ENCODE measurements at regions not wholly inside any gene's neighbourhood (a gene's known extent, or its start where the extent isn't known, plus 50 kb on each side); places are given as distances from the start of the nearest gene placed in this dataset.
"Not testable (repeated sequence)": the region's sequence is repeated elsewhere in the genome, so short reads cannot be mapped to it uniquely, and the experiment has no call there.

DNA sequence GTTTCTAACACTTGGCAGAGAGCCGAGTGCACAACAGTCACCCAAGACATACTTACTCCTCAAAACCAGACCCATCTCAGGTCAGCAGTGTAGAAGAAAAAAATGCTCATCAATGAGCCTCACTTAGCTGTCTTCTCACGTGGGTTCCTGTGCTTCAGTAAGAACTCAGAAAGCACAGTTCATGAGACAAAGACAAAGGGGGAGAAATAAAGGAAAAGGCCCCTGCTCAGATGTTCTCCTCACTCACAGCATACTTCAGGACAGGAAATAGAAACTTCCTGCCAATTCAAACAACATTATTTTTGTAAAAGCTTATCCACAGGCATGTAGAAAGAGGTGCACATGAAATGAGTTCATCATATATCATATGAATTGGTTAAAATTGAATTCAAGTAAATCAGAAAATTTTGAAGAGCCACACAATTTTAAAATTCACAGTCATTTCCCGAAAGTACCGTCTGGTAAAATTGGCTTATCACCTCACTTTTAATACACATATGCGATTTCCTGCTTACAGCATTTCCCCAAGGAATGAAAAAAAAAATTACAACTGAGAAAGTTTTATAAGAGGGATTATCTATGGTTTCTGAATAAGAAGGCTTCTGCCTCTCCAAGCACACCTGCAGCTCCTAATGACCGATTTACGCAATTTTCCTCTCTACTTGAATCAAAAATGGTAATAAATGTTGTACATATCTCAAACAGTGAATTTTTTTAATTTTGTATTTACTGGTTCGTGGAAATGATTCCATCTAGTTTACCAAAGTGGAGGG, 328.3 kb downstream of the TMEM167A start:
- DNase-seq = no peak

DNA sequence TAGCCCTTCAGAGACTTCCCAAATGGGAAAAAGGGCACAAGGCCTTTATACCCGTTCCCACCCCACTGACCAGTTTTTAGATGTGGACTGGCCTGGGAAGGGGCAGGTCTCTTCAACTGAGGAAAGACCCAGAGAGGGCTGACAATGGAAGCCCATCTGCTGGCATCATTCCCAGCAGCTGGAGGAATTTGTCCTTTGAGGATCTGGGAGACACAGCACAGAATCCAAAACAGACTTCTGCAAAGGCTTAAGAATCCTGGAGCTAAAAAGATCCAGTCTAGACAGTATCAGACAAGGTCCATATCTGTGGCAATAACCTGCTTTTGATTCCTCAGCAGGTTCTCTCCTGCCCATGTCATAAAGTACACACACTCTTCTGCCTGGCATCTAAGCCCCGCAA, 329.2 kb downstream of the TMEM167A start:
- no peak for DNase-seq

DNA sequence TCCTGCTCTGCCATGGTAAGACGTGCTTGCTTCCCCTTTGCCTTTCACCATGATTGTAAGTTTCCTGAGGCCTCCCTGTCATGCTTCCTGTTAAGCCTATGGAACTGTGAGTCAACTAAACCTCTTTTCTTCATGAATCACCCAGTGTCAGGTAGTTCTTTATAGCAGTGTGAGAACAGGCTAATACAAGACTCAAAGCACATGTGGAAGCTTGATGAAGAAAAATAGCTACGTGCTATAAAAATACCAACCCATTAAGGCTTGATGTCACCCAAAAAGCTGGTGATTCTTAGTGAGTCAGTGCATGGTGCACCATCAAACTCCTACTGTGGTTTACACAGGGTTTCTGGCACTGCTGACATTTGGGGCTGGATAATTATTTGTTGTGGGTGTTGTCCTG, 332.2 kb downstream of the TMEM167A start:
- no peak for DNase-seq

DNA sequence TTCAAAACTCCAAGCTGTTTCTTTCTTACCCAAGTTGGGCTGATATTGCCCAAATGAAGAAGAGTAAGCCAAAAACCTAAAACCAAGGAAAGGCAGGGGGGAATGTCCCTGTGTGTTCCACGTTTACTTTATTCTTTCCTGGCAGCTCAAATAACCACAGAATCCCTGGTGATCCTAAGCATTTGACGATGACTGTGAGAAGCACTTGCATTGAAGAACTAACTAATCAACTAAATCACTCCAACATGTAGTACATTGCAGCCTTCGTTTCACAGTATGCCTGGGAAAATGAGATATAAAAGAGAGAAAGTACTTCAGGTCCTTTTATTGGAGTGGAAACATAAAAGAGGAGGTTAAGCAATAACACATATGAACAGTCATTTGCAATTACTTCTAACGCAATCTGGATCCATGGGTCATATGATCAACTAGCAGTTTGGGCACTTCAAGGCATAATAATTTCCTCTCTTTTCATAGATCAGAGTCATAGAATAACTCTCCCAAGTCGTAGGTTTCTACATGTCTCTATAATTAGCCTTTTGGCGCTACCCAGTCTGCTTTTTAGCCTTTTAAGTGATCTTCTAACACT, 338.4 kb downstream of the TMEM167A start:
- DNase-seq = no peak

DNA sequence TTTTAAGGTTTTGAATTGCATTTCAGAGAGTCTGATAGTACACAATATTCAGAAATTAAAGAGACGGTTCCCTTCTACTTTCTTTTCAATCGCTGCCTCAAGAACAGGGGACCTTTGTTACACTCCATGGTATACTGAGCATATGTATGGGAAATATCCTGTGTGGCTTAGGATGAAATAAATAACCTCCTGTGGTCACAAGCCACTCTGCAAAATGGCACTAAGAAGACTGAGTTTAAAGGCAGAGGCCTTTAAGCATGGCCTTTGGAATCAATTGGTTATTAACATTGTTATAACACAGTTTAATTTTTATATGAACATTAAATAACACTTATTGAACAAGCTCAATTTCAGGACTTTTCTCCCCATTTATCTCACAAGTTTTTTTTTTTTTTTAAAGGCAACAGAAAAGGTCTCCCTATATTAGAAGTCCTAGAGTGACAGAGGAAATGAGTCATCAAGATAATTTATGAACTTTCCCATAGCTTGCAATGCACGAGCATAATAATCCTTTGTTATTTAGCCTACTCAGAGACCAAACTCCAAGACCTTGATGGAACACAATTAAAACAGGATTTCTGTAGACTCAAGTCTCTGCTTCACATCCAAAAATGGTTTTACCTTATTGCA, 341.9 kb downstream of the TMEM167A start:
- DNase-seq = no peak

DNA sequence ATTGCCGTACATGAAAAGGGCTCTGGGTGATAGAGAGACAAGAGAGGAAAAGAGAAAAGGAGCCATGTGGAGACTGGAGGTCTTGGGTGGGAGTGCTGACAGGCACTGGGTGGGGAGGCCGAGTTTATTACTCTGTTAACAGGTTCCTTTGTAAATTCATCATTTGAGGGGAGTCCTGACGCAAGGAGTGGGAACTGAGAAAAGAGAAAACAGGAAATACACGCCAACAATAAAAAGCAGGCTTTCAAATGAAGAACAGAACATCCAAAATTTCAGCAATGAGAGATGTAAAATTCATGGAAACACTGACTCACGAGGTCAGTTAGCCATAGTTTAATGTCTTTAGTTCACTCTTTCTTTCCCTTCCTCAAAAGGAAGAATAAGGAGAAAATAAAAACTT, 342.8 kb downstream of the TMEM167A start:
- DNase-seq = no peak

DNA sequence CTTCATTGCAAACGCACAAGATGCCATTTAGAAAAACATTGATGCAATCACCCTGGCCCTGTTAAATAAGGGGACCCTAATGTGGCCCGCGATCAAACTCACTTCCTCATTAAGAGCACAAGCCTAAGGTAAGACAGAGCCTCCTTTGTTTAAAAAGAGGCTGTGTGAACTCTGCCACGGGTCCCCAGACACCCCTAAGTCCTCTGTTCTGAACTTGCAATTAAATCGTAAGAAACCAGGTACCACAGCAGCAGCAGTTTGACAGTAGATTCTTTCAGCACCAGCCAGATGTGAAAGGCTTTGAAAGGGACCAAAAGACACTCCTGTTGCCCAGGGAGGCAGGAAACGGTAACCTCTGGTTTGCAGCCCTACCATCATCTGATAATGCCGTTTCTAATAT, 346.3 kb downstream of the TMEM167A start:
- DNase-seq = no peak

DNA sequence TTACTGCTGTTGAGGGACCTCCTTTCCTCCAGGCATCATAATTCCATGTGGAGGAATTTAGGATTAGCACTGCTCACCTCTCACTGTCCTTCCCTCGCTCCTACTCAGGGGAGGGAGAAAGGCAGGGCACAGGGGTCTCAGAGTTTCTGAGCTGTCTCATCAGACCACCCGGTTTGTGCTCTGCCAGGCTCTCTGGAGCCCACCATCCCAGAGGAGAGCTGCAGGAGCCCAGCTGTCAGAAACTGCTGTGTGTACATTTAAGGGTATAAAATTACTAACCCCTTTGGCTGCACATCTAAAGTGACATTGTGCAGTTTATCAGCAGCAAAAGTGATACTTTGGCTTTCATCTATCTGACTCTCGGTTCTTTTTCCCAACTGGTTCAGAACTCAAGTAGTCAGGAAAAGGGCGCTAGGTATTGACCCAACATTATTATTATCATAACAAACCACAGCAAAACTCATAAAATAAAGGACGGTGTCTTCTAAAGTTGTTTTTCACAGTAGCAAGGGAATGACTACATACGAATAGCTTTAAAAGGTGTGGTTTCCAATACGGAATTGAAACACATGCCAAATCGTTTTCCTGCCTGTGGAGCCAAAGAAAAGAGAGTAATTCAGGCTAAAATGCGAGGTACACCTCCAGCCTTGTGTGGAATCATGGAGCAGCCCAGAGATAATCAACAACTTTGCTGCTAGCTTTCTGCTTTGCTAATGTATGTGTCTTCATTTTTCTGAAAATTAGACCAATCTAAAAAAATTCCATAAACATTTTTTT, 348.1 kb downstream of the TMEM167A start:
- no peak for DNase-seq

DNA sequence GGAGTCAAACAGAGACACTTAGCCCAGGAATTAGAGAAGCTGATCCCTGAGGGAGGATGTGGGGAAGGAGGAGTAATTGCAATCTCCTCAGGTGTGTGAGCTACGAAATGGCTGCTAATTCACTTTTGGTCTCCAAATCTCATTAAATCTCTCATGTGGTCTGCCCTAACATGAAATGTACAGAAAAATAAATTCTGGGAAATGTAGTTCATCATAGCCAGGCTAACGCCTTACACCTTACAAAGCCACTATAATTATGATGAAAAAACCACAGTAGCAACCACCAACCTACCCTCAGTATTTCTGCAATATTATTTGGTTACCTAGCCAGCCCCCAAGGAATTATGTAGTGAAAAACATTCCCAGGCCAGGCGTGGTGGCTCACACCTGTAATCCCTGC, 354.0 kb downstream of the TMEM167A start:
- no peak for DNase-seq

DNA sequence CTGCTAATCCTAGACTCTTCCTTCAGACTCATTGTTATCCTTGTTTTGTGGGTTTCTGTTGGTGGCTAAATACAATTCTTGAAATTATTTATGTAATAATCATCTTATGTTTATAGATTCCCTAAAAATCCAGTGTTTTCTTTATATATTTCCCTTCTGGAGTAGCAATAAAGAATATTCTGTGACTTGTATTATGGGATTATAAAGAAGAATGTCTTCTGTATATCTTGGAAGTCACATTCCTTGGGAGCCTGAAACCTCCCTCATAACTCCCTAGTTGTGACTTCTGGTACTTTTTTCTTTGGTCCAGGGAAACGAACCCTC, 356.1 kb downstream of the TMEM167A start:
- DNase-seq = no peak

DNA sequence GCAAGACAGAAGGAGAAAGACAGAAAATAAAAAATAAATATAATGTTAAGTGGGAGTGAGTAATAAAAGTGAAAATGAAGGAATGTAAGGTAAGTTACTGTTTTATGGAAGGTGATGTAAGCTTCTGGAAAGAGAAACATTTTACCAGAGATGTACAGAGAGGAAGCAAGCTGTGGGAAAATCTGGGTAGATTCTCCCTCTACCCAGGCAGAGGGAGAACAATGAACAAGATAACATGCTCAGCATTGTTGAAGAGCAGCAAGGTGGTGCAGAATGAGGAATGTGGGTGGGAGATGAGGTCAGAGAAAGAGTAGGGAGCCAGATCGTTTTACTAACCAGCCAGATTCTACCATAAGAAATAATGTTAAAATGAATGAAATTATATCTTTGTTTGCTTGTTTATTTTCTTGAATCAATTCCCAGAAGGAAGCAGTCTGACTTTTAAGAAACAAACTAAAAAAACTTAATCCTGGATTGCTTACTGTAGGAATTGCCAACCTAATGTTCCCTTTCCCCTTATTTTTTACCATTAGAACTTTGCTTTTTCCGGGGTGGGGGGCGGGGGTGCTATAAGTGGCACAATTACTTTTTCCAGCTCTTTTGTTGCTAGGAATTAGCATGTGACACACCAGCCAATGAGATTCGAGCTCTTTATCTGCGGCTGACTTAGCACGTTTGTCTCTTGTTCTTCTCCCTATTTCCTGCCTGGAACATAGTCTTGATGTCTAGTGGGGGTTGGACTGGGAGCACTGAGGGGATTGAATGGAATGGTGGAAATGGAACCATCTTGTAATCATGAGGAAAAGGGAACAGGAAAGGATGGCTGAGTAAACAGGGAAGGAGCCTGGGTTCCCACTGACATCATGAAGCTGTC, 356.7 kb downstream of the TMEM167A start:
- no peak for DNase-seq

DNA sequence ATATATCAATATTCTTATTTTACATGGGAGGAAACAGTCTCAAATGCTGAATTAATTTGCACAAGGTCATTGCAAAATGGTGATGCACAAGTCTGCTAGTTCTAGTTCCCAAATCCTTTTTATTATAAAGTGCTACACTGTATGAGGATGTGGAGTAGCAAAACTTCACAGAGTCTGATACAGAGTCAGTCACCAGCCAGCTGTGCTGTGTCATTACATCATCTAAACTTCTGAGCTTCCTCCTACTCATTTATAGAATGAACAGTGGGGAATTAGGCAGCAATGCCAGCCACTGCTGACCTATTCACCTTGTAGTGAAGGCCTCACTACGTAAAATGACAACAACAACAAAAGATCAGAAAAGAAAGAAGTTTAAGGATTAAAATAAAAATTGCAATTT, 357.8 kb downstream of the TMEM167A start:
- DNase-seq = no peak

DNA sequence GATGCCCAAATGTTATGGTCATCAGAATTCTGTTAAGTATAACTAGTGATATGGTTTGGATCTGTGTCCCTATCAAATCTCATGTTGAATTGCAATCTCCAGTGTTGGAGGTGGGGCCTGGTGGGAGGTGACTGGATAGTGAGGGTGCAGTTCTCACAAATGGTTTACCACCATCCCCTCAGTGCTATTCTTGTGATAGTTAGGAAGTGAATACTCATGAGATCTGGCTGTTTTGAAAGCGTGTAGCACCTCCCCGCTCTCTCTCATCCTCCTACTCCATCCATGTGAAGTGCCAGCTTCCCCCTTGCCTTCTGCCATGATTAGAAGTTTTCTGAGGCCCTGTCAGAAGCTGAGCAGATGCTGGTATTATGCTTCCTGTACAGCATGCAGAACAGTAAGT, 359.5 kb downstream of the TMEM167A start:
- DNase-seq = no peak

DNA sequence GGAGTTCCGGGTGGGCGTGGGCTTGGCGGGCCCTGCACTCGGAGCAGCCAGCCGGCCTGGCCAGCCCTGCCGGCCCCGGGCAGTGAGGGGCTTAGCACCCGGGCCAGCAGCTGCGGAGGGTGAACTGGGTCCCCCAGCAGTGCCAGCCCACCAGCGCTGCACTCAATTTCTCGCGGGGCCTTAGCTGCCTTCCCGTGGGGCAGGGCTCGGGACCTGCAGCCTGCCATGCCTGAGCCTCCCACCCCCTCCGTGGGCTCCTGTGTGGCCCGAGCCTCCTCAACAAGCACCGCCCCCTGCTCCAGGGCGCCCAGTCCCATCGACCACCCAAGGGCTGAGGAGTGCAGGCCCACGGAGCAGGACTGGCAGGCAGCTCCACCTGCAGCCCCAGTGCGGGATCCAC, 362.5 kb downstream of the TMEM167A start:
- not testable (repeated sequence) for DNase-seq

DNA sequence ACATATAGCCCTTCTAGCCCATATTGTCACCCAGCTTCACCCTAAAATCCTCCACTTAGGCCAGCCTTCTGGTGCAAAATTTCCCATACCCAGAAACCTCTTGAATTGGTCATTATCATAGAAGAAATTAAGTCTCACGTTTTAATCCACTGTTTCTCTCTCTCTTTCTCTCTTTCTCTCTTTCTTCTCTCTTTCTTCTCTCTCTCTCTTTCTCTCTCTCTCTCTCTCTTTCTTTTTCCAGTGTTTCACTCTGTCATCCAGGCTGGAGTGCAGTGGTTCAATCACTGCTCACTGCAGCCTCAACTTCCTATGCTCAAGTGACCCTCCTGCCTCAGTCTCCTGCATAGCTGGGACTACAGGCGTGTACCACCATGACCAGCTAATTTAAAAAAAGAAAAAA, 363.4 kb downstream of the TMEM167A start:
- no peak for DNase-seq

DNA sequence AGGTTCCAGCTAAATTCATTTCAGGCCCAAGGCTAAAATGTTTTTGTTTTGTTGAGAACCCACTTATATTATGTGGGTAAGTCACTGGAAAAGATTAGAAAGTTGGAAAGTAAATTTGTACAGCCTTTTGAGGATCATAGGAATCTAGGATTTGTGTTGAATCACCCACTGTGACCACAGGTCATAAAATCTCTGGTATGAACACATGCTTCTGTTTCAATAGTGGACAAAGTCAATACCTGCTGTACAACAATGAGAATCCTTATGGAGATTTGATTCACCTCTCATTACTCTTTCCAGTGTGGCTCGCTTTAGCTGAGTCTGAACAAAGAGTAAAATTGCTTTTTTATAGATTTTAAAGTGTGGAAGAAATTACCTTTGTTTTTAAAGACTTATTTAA, 369.5 kb downstream of the TMEM167A start:
- no peak for DNase-seq

DNA sequence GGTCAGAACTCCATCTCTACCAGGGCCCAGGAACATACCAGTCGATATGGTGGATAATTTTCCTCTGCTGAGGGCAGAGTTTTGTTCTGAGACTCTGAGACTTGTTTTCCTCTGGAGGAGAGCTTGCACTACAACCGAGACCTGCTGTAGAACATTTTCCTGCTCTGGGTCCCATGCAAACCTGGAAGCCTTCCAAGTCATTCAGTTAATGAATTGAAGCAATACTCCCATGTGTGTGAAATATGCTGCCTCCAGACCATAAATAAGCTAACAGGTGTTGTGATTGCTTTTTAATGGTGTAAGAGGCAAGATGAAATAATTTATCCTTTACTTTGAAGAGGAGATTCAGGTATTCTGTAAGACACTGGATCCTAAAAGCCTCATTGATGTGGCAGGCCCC, 372.8 kb downstream of the TMEM167A start:
- DNase-seq = no peak

DNA sequence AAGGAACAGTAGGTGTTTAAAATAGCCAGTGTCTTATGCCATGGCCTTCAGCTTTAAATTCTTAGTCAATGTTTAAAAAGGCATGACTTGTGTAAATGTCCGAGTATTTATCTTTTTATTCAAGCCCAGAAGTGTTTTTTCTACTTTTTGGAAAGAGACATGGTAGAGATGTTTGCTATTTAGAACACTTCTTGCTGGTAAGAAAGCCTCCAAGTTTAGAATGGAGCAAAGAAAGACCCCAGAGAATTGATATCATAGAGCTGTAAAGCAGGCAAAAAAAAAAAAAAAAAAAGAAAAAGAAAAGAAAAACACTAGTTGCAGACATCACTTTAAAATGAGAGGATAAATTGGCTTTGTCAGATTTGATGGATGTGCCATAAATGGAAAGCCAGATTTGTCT, 375.1 kb downstream of the TMEM167A start:
- DNase-seq = no peak

DNA sequence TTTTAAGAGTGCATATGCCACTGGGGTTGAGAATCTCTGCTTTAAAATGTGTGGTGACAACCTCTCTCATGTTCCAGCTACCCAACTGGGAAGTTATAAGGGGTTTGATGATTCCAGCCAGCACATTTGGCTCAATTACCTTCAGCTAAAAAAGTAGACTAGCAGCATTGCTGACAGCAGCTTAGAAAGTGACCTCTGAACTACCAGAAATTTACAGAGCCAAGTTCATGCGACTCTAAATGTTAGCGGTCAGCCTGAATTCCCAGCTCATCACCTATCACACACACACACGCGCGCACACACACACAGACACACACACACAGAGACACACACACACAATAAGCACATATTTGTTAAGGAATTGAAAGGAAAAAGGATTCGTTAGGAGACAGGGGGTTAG, 377.5 kb downstream of the TMEM167A start:
- DNase-seq = no peak

DNA sequence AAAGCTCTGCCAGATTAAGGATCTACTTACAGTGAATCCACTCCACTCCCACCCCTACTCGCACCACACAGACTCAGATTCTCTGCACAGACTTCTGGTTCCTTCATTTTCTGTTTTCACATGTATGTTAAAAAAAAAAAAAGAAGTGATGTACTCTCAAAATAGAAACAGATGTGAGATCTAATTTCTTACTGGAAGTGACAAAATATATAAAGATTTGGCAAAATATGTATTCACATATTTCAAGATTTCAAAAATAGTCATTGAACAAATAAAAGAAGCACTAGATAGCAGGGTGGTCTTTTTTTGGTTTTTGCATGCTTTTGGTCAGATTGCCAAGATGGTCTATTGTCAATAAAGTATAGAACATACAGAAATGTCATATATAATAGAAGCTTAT, 379.2 kb downstream of the TMEM167A start:
- DNase-seq = no peak

DNA sequence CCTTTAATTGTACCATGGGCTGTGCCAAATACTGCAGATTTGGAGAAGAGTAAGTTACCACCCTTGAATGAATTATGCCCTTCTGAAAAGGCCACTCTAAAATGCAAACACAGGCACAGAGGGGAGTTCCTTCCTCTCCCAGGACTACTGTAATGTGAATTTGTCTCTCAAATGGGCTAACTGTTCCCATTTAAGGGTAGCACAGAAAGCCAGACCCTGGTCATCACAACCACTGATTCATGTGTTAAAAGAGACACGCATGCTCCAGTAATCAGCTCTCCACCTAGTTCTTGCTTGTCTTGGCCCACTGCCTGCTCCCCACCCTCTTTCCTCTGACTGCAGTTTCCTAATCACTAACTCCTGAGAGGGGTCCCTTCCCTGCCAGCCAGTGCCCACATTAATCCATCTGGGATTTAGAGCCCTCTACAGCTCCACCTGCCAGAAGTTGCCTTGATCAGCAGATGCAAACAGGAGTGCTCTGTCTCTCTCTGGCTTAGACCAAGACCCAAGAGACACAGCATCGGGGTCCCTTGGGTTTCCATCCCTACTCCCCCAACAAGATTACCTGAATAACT, 382.4 kb downstream of the TMEM167A start:
- DNase-seq = no peak

DNA sequence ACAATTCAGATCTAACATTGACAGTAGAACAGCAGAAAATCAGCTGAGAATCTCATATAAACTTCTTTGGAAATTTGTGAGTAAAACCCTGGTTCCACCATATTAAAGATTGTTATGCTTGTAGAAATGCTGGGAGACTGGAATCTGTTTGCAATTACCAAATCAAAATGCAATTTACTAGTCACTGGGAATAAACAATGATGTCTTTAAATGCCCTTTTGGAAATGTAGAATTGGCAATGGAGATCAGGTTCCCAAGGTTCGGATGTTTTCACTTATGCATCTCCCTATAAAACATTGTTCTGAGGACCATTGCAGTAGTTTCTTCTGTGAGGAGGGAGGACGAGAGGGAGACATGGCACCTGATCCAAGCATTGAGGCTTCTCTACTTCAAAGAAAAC, 384.4 kb downstream of the TMEM167A start:
- DNase-seq = no peak

DNA sequence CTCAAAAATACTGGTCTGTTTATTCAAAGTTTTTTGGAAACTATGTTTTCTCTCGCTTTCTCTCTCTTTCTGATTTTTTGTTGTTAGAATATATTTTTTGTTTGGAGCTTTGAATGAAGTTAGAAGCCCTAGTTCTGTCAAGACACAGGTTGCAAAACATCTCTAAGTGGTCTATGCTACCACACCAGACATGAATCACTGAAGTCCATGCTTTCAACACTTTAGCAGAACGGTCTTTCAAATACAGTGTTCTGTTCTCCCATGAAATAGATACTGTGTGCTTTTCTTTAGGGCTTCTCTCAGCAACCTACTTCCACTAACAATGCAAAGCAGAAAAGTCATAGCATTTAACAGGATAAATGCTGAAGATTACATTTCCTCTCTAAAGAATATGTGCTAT, 392.5 kb downstream of the TMEM167A start:
- no peak for DNase-seq
